ENCODE measurements at regions not wholly inside any gene's neighbourhood (a gene's known extent, or its start where the extent isn't known, plus 50 kb on each side); places are given as distances from the start of the nearest gene placed in this dataset.

- ATAC-seq (ENCODE audit: insufficient number of reproducible peaks, low FRiP score, low read depth) (no peak), DNase-seq (ENCODE audit: low spot score) (no peak)
- Histone ChIP-seq H3K27me3 (replicated peaks; ENCODE audit: insufficient read depth) (no peaks in the 10 kb centered on the region), H3K36me3 (no peaks in the 10 kb centered on the region), H3K9me3 (no peaks in the 10 kb centered on the region), H3K27ac (no peak overlapping the region), H3K4me1 (ENCODE audit: control insufficient read depth in 1 of 2, low read depth in 2 of 2) (no peaks in the 10 kb centered on the region), H3K4me3 (no peak overlapping the region)
- TF ChIP-seq, protein P1, sequence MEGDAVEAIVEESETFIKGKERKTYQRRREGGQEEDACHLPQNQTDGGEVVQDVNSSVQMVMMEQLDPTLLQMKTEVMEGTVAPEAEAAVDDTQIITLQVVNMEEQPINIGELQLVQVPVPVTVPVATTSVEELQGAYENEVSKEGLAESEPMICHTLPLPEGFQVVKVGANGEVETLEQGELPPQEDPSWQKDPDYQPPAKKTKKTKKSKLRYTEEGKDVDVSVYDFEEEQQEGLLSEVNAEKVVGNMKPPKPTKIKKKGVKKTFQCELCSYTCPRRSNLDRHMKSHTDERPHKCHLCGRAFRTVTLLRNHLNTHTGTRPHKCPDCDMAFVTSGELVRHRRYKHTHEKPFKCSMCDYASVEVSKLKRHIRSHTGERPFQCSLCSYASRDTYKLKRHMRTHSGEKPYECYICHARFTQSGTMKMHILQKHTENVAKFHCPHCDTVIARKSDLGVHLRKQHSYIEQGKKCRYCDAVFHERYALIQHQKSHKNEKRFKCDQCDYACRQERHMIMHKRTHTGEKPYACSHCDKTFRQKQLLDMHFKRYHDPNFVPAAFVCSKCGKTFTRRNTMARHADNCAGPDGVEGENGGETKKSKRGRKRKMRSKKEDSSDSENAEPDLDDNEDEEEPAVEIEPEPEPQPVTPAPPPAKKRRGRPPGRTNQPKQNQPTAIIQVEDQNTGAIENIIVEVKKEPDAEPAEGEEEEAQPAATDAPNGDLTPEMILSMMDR (IDR thresholded peaks at IDR 0.05) = no peak
Observed at GRCh38 chr2:15782009-15782751, 158.2 kb upstream of the MYCN start.

DNA sequence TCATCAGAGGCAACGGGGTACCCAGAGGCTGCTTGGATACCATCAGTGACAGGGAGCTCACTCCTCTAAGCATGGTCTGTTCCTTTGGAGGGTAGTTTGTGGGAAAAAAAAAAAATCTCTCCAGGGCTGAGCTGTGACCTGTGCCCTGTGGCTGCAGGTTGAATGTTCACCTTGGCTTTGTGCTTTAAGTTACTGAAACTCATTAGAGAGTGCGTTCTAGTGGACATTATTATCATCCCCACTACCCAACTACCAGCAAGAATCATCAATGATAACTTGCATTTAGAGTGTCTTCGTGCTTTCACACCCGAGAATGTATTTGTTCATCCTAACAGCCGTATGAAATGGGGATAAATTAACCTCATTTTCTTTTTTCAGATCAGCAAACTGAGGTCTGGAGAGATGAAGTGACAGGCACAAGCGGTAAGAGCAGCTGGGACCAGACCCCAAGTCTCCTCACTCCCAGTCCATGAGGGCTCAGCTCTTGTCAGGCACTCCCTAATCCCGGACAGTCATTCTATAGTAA is 157.5 kb upstream of the MYCN start:
- Histone ChIP-seq H3K4me1 (ENCODE audit: control insufficient read depth in 1 of 2, low read depth in 2 of 2) (no peaks in the 10 kb centered on the region), H3K27ac (no peak overlapping the region), H3K4me3 (no peak overlapping the region), H3K27me3 (replicated peaks; ENCODE audit: insufficient read depth) (no peaks in the 10 kb centered on the region), H3K9me3 (no peaks in the 10 kb centered on the region), H3K36me3 (no peaks in the 10 kb centered on the region)
- TF ChIP-seq, protein P1 (IDR thresholded peaks at IDR 0.05) = no peak
- ATAC-seq (ENCODE audit: insufficient number of reproducible peaks, low FRiP score, low read depth) (no peak), DNase-seq (ENCODE audit: low spot score) (no peak)

DNA sequence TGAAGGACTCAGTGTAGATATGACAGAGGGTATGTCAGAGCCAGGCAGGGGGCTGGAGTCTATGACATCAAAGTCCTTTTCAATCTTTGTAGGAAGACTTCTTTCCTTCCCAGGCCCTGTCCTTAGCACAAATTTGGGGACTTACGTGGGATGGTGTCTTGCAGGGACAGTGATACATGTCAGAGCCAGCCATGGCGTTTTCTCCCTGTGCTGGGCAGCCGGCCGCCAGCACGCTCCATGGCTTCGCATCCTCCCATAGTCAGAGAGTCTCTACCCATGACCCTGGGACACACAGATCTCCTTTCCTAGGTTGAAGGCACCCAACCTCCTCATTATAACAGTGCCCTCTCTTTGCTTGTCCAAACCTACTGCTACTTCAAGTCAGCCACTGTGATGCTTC is 156.9 kb upstream of the MYCN start:
- DNase-seq (ENCODE audit: low spot score) = no peak

GRCh38 chr2:15784106-15784885 is 156.1 kb upstream of the MYCN start:
- no peaks in the 10 kb centered on the region for H3K36me3 ChIP-seq
- no peak overlapping the region for H3K4me3 ChIP-seq
- TF ChIP-seq, protein P1 (IDR thresholded peaks at IDR 0.05) = no peak
- H3K27me3 ChIP-seq (replicated peaks; ENCODE audit: insufficient read depth) = no peaks in the 10 kb centered on the region
- H3K9me3 ChIP-seq = no peaks in the 10 kb centered on the region
- H3K27ac ChIP-seq = no peak overlapping the region
- ATAC-seq (ENCODE audit: insufficient number of reproducible peaks, low FRiP score, low read depth) (no peak), DNase-seq (ENCODE audit: low spot score) (no peak)
- H3K4me1 ChIP-seq (ENCODE audit: control insufficient read depth in 1 of 2, low read depth in 2 of 2) = no peaks in the 10 kb centered on the region

More for the DNA sequence above, 156.9 kb upstream of the MYCN start:
- Histone ChIP-seq H3K9me3 (no peaks in the 10 kb centered on the region), H3K27me3 (replicated peaks; ENCODE audit: insufficient read depth) (no peaks in the 10 kb centered on the region), H3K27ac (no peak overlapping the region), H3K36me3 (no peaks in the 10 kb centered on the region), H3K4me3 (no peak overlapping the region), H3K4me1 (ENCODE audit: control insufficient read depth in 1 of 2, low read depth in 2 of 2) (no peaks in the 10 kb centered on the region)
- TF ChIP-seq, protein P1 (IDR thresholded peaks at IDR 0.05) = no peak
- no peak for ATAC-seq (ENCODE audit: insufficient number of reproducible peaks, low FRiP score, low read depth)

Data from thoracic aorta (tissue), 2 donors.